Stomach (tissue), 4 donors: ENCODE measurements at regions not wholly inside any gene's neighbourhood (a gene's known extent, or its start where the extent isn't known, plus 50 kb on each side); places are given as distances from the start of the nearest gene placed in this dataset.

Source experiments
- CTCF ChIP-seq, 7 experiments: fragments of 450-650 bp in 4 of 7; fragments of 200-600 bp in 3 of 7; sonication (generic) in 3 of 7; IDR thresholded peaks; one replicate each; pipeline ENCODE4 v1.5.1; 2016 to 2019; ENCODE audit warnings: antibody characterized with exemption in 7 of 7, control low read depth in 2 of 7, mild to moderate bottlenecking in 1 of 7
- POLR2A ChIP-seq, 4 donors: fragments of 450-650 bp; IDR thresholded peaks; one replicate each; pipeline ENCODE4 v1.6.1; 2016; ENCODE audit warnings: antibody characterized with exemption in 4 of 4, control low read depth in 2 of 4, mild to moderate bottlenecking in 1 of 4, moderate library complexity in 1 of 4

- no peak for TF ChIP-seq CTCF (IDR thresholded peaks at IDR 0.05)
- TF ChIP-seq POLR2A (IDR thresholded peaks at IDR 0.05) = no peak
Observed at GRCh38 chr2:4219571-4219970, 516.2 kb downstream of the DCDC2C start.
